HG03558 (cell line): ENCODE measurements at regions not wholly inside any gene's neighbourhood (a gene's known extent, or its start where the extent isn't known, plus 50 kb on each side); places are given as distances from the start of the nearest gene placed in this dataset.
"Not testable (repeated sequence)": the region's sequence is repeated elsewhere in the genome, so short reads cannot be mapped to it uniquely, and the experiment has no call there.

Experiments
- ATAC-seq: cut with Tn5 transposase; IDR thresholded peaks from one replicate; pipeline ENCODE4 v1.9.1; 2021; ENCODE audit warnings: moderate number of reproducible peaks; ENCODE audit not compliant: unreplicated experiment; ENCODE audit errors: extremely low read depth

- ATAC-seq: no peak
Measured at GRCh38 chr4:38406243-38406642, 257.8 kb upstream of the KLF3 start.

DNA sequence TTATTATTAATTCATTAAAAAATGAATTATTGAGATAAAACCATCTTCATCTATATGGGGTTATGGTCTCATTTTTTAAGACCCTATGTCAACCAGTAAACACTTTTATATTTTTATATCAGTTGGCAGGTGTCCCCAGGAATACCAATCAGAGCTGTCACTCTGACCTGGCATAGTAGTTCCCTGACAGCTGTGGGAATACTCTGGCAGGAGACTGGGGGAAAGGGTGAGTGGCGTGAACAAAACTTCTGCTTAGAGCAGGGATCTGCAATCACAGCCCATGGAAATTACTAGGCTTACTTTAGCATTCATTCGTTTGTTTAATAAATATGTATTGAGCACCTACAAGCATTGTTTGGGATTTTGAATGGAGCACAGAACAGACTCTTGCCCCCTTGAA is 254.1 kb upstream of the KLF3 start:
- ATAC-seq: no peak

GRCh38 chr4:38411092-38411491 is 252.9 kb upstream of the KLF3 start:
- ATAC-seq: no peak

GRCh38 chr4:38411981-38412536 is 251.9 kb upstream of the KLF3 start:
- ATAC-seq: no peak

DNA sequence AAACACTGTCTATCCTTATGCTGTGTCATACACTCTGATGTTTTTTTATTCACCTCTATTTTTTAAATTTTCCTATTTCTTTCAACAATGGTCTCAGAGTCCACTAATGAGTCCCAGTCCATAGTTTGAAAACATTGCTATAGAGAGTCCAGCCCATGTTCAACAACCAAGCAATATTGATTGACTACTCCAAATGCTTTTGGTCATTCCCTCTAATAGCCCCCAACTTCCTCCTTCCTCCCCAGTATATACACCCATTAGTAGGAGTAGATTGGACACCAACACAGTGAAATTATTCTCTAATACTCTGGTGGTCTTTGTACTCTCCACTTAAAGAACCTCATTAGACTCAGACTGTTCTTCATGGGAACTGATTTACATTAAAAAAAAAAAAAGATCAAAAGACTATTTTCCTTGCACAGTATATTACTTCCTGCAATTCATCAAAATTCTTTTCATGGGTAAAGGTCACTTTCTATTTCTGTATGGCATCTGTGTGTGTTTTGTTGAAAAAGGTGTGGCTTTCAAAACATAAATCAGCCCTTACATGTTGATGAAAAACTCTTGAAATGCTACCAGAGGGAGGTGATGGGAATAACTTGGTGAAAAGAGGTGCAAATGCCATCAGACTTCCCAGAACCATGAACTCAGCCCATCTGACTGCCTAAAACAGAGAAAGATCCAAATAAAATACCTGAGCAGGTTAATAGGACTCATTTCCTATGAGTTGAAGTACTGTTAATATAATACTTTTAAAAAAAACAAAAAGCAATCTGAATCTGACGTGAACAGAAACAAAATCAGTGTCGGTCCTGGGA is 250.3 kb upstream of the KLF3 start:
- ATAC-seq: no peak

GRCh38 chr4:38414410-38414809 is 249.6 kb upstream of the KLF3 start:
- ATAC-seq: no peak

DNA sequence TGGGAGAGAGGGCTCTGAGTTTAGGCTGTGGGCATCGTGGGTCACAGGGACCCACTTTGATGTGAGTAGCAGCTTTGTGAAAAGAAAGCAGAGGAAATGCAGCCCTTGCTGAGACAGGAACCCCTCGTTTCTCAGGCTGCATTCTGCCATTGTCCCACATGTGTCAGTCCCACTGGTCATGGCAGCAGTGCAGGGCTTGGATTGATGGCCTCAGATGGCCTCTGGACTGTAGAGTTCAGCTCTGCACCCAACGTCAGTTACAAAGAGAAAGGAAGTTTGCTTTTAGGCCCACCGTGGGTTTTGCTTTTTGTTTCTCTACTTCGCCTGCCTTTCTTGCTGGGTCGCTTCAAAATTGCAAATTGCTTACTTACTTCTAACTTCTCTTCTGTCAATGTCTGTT is 248.3 kb upstream of the KLF3 start:
- ATAC-seq: no peak

DNA sequence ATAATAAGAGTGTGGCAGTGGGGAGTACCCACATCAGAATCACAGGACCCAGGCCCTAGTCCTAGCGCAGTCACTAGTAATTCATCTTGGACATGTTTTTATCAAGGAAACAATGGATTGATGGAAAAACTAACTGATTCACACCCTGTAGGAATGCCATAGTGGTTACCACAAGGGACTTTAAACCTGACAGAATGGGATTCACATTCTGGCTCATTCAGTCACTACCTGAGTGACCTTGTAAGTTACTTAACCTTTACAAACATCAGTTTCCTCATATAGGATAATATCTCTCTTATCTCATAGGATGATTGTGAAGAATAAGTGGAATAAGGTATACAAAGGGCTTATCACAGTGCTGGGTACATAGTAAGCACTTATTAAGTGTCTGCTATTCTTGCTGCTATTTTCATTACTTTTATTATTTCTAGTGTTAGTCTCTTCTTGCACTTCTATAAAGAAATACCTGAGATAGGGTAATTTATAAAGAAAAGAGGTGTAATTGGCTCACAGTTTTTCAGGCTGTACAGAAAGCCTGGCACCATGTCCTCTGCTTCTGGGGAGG is 247.5 kb upstream of the KLF3 start:
- no peak for ATAC-seq

DNA sequence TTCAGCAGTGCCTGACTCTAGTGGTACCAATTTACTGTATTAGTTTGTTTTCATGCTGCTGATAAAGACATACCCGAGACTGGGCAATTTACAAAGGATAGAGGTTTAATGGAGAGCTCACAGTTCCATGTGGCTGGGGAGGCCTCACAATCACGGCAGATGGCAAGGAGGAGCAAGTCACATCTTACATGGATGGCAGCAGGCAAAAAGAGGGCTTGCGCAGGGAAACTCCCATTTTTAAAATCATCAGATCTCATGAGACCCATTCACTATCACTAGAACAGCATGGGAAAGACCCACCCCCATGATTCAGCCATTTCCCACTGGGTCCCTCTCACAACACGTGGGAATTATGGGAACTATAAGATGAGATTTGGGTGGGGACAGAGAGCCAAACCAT is 243.7 kb upstream of the KLF3 start:
- ATAC-seq: not testable (repeated sequence)

- no peak for ATAC-seq
Measured at GRCh38 chr4:38422850-38423249, 241.1 kb upstream of the KLF3 start.

DNA sequence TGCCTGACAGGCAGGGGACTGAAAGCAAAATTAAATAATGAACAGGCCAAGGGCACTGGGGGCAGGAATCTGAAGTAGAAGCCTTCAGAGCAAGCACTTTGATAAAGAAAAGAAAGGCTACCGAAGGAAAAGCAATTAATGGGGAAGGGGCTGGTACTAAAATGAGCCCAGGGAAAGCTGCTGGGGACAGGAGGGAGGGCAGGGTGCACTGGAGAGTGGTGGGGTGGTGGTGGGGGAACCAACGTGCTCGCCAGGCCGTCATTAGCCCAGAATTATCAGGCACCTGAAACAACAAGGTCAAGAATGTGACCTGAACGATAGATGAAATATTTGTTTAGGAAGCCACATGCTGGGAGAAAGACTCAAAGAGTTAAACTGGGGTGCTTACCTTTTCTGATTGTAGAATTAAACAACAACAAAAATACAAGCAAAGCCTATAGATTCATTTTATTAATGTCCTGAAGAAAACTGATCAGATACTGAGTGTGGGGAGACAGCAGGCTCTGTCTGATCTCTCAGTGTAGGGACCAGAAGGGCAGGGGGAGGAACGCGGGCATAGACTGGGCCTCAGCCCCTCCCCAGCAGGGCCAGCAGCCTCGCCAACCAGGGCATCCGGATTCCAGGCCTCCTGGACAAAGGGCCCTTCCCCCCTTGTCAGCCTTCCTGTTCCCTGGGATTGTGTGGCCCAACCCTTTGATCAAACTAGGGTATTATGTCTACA is 239.7 kb upstream of the KLF3 start:
- no peak for ATAC-seq

DNA sequence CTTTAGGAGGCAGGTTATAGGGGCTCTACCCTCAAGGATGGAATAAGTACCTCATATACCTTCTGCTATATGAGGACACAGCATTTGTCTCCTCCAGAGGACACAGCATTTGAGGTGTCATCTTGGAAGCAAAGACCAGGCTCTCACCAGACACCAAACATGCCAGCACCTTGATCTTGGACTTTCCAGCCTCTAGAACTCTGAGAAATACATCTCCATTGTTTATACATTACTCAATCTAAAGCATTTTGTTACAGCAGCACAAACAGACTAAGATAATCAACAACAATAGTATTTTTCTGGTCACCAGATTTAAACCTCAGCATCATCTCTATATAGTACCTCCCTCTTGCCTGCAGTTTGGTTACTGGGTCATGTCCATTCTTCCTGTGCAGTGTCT is 237.5 kb upstream of the KLF3 start:
- ATAC-seq: no peak

- no peak for ATAC-seq
Measured at GRCh38 chr4:38430841-38431240, 233.2 kb upstream of the KLF3 start.

- ATAC-seq: no peak
Measured at GRCh38 chr4:38442073-38442788, 221.8 kb upstream of the KLF3 start.

- ATAC-seq: no peak
Measured at GRCh38 chr4:38449506-38450174, 214.4 kb upstream of the KLF3 start.

GRCh38 chr4:38452009-38452408 is 212.0 kb upstream of the KLF3 start:
- no peak for ATAC-seq

GRCh38 chr4:38452542-38452941 is 211.5 kb upstream of the KLF3 start:
- no peak for ATAC-seq

DNA sequence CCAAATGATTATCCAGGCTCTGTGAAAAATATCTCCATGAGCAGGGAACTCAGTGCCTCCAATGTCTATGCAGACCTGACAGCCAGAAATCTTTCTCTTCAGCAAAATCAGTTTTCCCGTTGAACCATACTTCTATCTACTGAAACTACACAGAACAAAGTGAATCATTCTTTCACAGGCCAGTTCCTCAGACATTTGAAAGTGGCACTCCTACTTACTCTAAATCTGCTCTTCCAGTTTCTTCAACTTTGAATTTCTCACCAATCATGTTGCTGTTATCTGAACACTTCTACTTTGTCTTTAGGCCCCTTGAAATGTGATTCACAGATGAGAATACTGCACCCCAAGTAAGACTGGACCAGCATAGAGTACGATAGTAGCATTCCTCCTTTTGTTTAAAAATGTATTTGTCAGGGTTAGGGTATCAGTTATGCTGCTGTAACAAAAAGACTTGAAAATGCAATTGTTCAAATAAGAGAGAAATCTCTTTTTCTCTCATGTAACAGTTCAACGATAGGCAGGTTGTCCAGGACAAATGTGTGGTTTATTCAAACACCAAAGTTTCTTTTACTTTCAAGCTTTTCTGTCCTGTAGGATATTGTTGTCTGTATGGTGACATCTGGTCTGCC is 210.6 kb upstream of the KLF3 start:
- ATAC-seq: no peak

DNA sequence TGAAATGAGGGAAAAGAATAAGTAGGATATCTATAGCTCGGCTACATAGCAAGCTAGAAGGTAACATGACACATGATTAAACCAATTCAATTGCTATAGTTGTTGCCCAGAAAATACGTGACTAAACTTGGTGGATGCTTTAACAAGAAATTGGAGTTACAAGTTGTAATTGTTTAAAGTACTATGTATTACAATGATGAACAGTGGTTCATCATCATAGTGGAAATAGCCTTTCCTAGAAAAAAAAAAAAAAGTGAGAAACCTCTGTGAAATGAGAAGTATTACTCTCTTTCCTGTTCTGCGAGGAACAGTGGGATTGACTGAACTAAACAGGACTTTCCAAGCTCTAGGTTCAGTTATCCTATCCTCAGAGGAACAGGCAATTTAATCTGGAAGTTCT is 209.7 kb upstream of the KLF3 start:
- ATAC-seq: no peak
